ENCODE measurements at regions not wholly inside any gene's neighbourhood (a gene's known extent, or its start where the extent isn't known, plus 50 kb on each side); places are given as distances from the start of the nearest gene placed in this dataset.

DNA sequence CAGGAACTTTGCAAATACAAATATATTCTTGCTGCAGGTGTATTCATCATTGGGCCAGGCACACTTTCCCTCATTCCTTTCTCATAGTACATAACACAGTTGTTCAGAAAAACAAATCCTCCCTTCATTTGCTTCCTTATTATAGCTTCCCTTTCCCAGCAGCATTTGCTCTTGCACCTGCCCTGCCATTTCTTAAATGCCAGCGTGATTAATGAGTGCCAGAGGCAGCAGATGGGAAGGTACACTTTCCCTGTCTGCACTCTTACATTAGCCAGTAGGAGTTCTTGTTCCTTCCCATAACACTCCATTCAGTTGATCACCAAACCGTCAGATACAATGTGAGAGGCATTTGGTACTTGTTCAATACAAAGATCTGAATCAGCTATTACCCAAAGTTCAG lies 128.5 kb upstream of the GAP43 start:
- H2BK12ac ChIP-seq (ENCODE audit: low read length), result no peak overlapping the region
- no peak overlapping the region for H3K4me2 ChIP-seq (ENCODE audit: low read length)
- H4K12ac ChIP-seq (ENCODE audit: low read depth, low read length), result no peak overlapping the region
- no peak for DNase-seq
- no peak overlapping the region for H3K27ac ChIP-seq (ENCODE audit: low read depth, low read length)
- H3K4me1 ChIP-seq (ENCODE audit: control insufficient read depth in 1 of 2, insufficient read depth in 2 of 2, low read length in 2 of 2), result peaks cover 7 to 8% of the 10 kb centered on the region in 2 experiments
- H3K27me3 ChIP-seq (ENCODE audit: insufficient read depth, low read length), result no peaks in the 10 kb centered on the region
- no CpG with 5 or more reads among the region's 2 CpGs for WGBS (ENCODE audit: extremely low coverage, insufficient coverage, insufficient read length)
- H3K18ac ChIP-seq (ENCODE audit: low read length), result no peak overlapping the region
- no peak overlapping the region for H2AFZ ChIP-seq (ENCODE audit: insufficient read depth, low read length, poor library complexity)
- H4K8ac ChIP-seq (ENCODE audit: low read depth, low read length), result no peak overlapping the region
- no peak overlapping the region for H2BK5ac ChIP-seq (ENCODE audit: low read depth, low read length, poor library complexity)
- no peak overlapping the region for H4K91ac ChIP-seq (ENCODE audit: low read depth, low read length)
- H3K14ac ChIP-seq (ENCODE audit: low read length), result no peak overlapping the region
- no peaks in the 10 kb centered on the region for H3K36me3 ChIP-seq (ENCODE audit: control insufficient read depth in 1 of 2, insufficient read depth in 2 of 2, low read length in 2 of 2)
- no peak overlapping the region for H2BK120ac ChIP-seq (ENCODE audit: insufficient read depth, low read length, poor library complexity)
- H3K79me2 ChIP-seq (ENCODE audit: control insufficient read depth, insufficient read depth, low read length, poor library complexity), result no peaks in the 10 kb centered on the region
- H2AK5ac ChIP-seq (ENCODE audit: low read length), result no peak overlapping the region
- no peaks in the 10 kb centered on the region for H3K9me3 ChIP-seq (ENCODE audit: insufficient read depth, low read depth, low read length)
- H3K4ac ChIP-seq (ENCODE audit: low read depth, low read length), result no peak overlapping the region
- no peak overlapping the region for H3K23ac ChIP-seq (ENCODE audit: low read length)
- no peak overlapping the region for H3K4me3 ChIP-seq (ENCODE audit: low read depth, low read length)
- peaks cover 7% of the 10 kb centered on the region for H3K79me1 ChIP-seq (ENCODE audit: low read length)
- H3K9ac ChIP-seq (ENCODE audit: low read length), result no peak overlapping the region

DNA sequence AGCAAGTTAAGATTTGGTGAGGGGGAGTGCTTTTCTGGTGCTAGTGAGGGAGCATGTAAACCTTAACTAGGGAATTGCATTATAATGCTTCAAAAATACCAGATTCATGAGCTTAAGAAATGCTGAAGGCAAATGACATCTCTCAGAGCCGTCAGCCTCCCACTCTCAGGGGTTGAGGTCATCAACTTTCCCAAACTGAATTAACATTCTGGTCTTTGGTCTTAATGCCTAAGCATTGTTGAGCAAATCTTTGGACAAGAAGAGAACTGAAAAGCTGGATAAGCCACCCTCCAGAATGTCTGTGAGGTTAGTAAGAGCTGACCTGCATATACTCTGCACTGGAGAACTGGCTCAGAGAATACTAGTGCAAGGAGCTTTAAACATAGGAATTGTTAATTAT lies 124.9 kb upstream of the GAP43 start:
- Histone ChIP-seq H4K8ac (ENCODE audit: low read depth, low read length) (no peak overlapping the region), H3K36me3 (ENCODE audit: control insufficient read depth in 1 of 2, insufficient read depth in 2 of 2, low read length in 2 of 2) (no peaks in the 10 kb centered on the region), H2BK5ac (ENCODE audit: low read depth, low read length, poor library complexity) (no peak overlapping the region), H3K18ac (ENCODE audit: low read length) (no peak overlapping the region), H3K79me2 (ENCODE audit: control insufficient read depth, insufficient read depth, low read length, poor library complexity) (no peaks in the 10 kb centered on the region), H3K4me2 (ENCODE audit: low read length) (no peak overlapping the region), H3K9ac (ENCODE audit: low read length) (no peak overlapping the region), H2BK120ac (ENCODE audit: insufficient read depth, low read length, poor library complexity) (no peak overlapping the region), H3K4me3 (ENCODE audit: low read depth, low read length) (no peak overlapping the region), H2AK5ac (ENCODE audit: low read length) (no peak overlapping the region), H3K79me1 (ENCODE audit: low read length) (peaks cover 7% of the 10 kb centered on the region), H3K27me3 (ENCODE audit: insufficient read depth, low read length) (no peaks in the 10 kb centered on the region), H2AFZ (ENCODE audit: insufficient read depth, low read length, poor library complexity) (no peak overlapping the region), H3K4ac (ENCODE audit: low read depth, low read length) (no peak overlapping the region), H3K23ac (ENCODE audit: low read length) (no peak overlapping the region), H3K9me3 (ENCODE audit: insufficient read depth, low read depth, low read length) (no peaks in the 10 kb centered on the region), H2BK12ac (ENCODE audit: low read length) (no peak overlapping the region), H3K14ac (ENCODE audit: low read length) (no peak overlapping the region), H4K12ac (ENCODE audit: low read depth, low read length) (no peak overlapping the region), H4K91ac (ENCODE audit: low read depth, low read length) (no peak overlapping the region), H3K27ac (ENCODE audit: low read depth, low read length) (no peak overlapping the region), H3K4me1 (ENCODE audit: control insufficient read depth in 1 of 2, insufficient read depth in 2 of 2, low read length in 2 of 2) (peaks cover 7 to 8% of the 10 kb centered on the region in 2 experiments)
- DNase-seq, result no peak
- WGBS (ENCODE audit: extremely low coverage, insufficient coverage, insufficient read length), result no CpG with 5 or more reads among the region's 1 CpG

DNA sequence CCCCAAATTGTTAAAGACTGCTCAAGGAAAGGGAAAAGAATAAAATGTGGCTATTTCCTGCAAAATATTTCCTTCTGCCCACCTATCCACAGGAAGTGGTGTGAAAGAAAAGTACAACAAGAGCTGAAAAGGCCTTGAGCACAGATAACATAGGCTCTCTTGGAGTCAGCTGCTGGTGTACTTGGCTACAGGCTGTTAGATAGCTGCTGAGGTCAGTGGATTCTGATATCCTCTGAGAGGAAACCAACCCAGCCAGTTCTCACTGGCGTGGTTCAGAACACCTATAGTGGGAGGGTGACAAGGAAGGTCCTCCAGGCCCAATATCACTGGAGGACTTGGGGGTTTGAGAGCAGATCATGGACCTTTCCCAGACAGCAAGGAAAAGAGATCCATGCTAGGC lies 124.4 kb upstream of the GAP43 start:
- Histone ChIP-seq H2BK5ac (ENCODE audit: low read depth, low read length, poor library complexity) (peak overlapping the region; percentile 57), H3K4ac (ENCODE audit: low read depth, low read length) (peak overlapping the region; percentile 6), H3K14ac (ENCODE audit: low read length) (no peak overlapping the region), H3K79me2 (ENCODE audit: control insufficient read depth, insufficient read depth, low read length, poor library complexity) (no peaks in the 10 kb centered on the region), H2BK12ac (ENCODE audit: low read length) (peak overlapping the region; percentile 66), H3K9me3 (ENCODE audit: insufficient read depth, low read depth, low read length) (no peaks in the 10 kb centered on the region), H3K4me2 (ENCODE audit: low read length) (no peak overlapping the region), H2AK5ac (ENCODE audit: low read length) (peak overlapping the region; percentile 68), H3K79me1 (ENCODE audit: low read length) (peaks cover 7% of the 10 kb centered on the region), H3K27me3 (ENCODE audit: insufficient read depth, low read length) (no peaks in the 10 kb centered on the region), H3K9ac (ENCODE audit: low read length) (no peak overlapping the region), H3K4me1 (ENCODE audit: control insufficient read depth in 1 of 2, insufficient read depth in 2 of 2, low read length in 2 of 2) (peaks cover 7 to 8% of the 10 kb centered on the region in 2 experiments), H4K8ac (ENCODE audit: low read depth, low read length) (peak overlapping the region; percentile 22), H2AFZ (ENCODE audit: insufficient read depth, low read length, poor library complexity) (peak overlapping the region; percentile 52), H4K91ac (ENCODE audit: low read depth, low read length) (peak overlapping the region; percentile 83), H3K18ac (ENCODE audit: low read length) (no peak overlapping the region), H4K12ac (ENCODE audit: low read depth, low read length) (no peak overlapping the region), H3K27ac (ENCODE audit: low read depth, low read length) (no peak overlapping the region), H3K36me3 (ENCODE audit: control insufficient read depth in 1 of 2, insufficient read depth in 2 of 2, low read length in 2 of 2) (no peaks in the 10 kb centered on the region), H3K23ac (ENCODE audit: low read length) (no peak overlapping the region), H3K4me3 (ENCODE audit: low read depth, low read length) (no peak overlapping the region), H2BK120ac (ENCODE audit: insufficient read depth, low read length, poor library complexity) (peak overlapping the region; percentile 63)
- DNase-seq, result no peak
- no CpG with 5 or more reads among the region's 1 CpG for WGBS (ENCODE audit: extremely low coverage, insufficient coverage, insufficient read length)

DNA sequence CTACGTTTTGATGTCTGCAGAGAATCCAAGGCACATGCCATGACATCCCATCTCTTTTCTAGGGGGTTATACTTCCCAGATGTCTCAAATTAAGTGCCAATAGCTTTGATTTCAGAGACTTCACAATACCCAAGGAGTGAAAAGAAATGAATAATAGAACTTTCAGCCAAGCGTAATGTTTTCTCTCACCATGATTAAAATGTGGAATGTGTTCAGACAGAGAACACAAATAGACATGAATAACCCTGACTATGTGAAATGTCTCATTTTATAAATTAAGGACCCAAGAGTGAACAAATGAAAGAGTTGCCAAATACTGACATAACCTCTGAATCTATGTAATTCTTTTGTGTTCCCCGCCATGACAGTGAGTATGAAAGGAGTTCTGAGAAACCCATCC lies 123.6 kb upstream of the GAP43 start:
- H4K8ac ChIP-seq (ENCODE audit: low read depth, low read length), result no peak overlapping the region

More for the DNA sequence above, 123.6 kb upstream of the GAP43 start:
- H3K18ac ChIP-seq (ENCODE audit: low read length), result peak overlapping the region; percentile 23
- H3K36me3 ChIP-seq (ENCODE audit: control insufficient read depth in 1 of 2, insufficient read depth in 2 of 2, low read length in 2 of 2), result no peaks in the 10 kb centered on the region
- no peak overlapping the region for H3K23ac ChIP-seq (ENCODE audit: low read length)
- DNase-seq, result no peak
- H2AFZ ChIP-seq (ENCODE audit: insufficient read depth, low read length, poor library complexity), result no peak overlapping the region
- H2BK12ac ChIP-seq (ENCODE audit: low read length), result peak overlapping the region; percentile 92
- H3K9me3 ChIP-seq (ENCODE audit: insufficient read depth, low read depth, low read length), result no peaks in the 10 kb centered on the region
- H3K9ac ChIP-seq (ENCODE audit: low read length), result no peak overlapping the region
- peak overlapping the region; percentile 76 for H2BK5ac ChIP-seq (ENCODE audit: low read depth, low read length, poor library complexity)
- peak overlapping the region; percentile 57 for H3K14ac ChIP-seq (ENCODE audit: low read length)
- no peak overlapping the region for H3K27ac ChIP-seq (ENCODE audit: low read depth, low read length)
- peaks cover 7 to 8% of the 10 kb centered on the region in 2 experiments for H3K4me1 ChIP-seq (ENCODE audit: control insufficient read depth in 1 of 2, insufficient read depth in 2 of 2, low read length in 2 of 2)
- no peaks in the 10 kb centered on the region for H3K79me2 ChIP-seq (ENCODE audit: control insufficient read depth, insufficient read depth, low read length, poor library complexity)
- no peak overlapping the region for H3K4ac ChIP-seq (ENCODE audit: low read depth, low read length)
- no peak overlapping the region for H3K4me2 ChIP-seq (ENCODE audit: low read length)
- no peak overlapping the region for H4K12ac ChIP-seq (ENCODE audit: low read depth, low read length)
- no CpG with 5 or more reads among the region's 3 CpGs for WGBS (ENCODE audit: extremely low coverage, insufficient coverage, insufficient read length)
- H2BK120ac ChIP-seq (ENCODE audit: insufficient read depth, low read length, poor library complexity), result peak overlapping the region; percentile 63
- peak overlapping the region; percentile 95 for H2AK5ac ChIP-seq (ENCODE audit: low read length)
- peak overlapping the region; percentile 83 for H4K91ac ChIP-seq (ENCODE audit: low read depth, low read length)
- no peak overlapping the region for H3K4me3 ChIP-seq (ENCODE audit: low read depth, low read length)
- peaks cover 7% of the 10 kb centered on the region for H3K79me1 ChIP-seq (ENCODE audit: low read length)
- H3K27me3 ChIP-seq (ENCODE audit: insufficient read depth, low read length), result no peaks in the 10 kb centered on the region
